IMR-90 (cell line): ENCODE measurements at regions not wholly inside any gene's neighbourhood (a gene's known extent, or its start where the extent isn't known, plus 50 kb on each side); places are given as distances from the start of the nearest gene placed in this dataset.

ENCODE experiments used
- ATAC-seq: fragments of 200-7000 bp; cut with Tn5 transposase; 2 replicates; pipeline ENCODE4 v1.9.1; 2020; ENCODE audit warnings: low read depth, mild to moderate bottlenecking, moderate library complexity
- BruUV-seq: library from RNA; stranded (reverse); fragments of 400-500 nt; replicated peaks from 2 replicates; lab custom pipeline; 2021; lab: Mats Ljungman, UMichigan
- CTCF ChIA-PET: fragments of 300-600 bp; formaldehyde crosslinking; extraction: SDS; loops from one replicate; lab custom pipeline; 2021; ENCODE audit warnings: antibody characterized with exemption; lab: Yijun Ruan, JAX
- POLR2A ChIA-PET: fragments of 300-600 bp; sonication (Branson Sonifier 250); formaldehyde crosslinking; loops from one replicate; lab custom pipeline; 2022; ENCODE audit warnings: antibody characterized with exemption; ENCODE audit not compliant: unreplicated experiment; lab: Charles Lee
- DNase-seq: peaks from one replicate; pipeline ENCODE4 v3.0.0; 2013
- H2AFZ ChIP-seq: replicated peaks from 2 replicates; pipeline ENCODE3; 2013; ENCODE audit warnings: low read length, mild to moderate bottlenecking; ENCODE audit not compliant: poor library complexity
- H2AK5ac ChIP-seq: 2 replicates; pipeline ENCODE4 v1.6.1; 2013; ENCODE audit warnings: low read depth, low read length, inconsistent platforms
- H2AK9ac ChIP-seq: replicated peaks from 2 replicates; pipeline ENCODE3; 2013; ENCODE audit warnings: mild to moderate bottlenecking, low read depth, low read length, moderate library complexity; ENCODE audit not compliant: poor library complexity
- H2BK120ac ChIP-seq: 2 replicates; pipeline ENCODE4 v1.6.1; 2013; ENCODE audit warnings: low read depth, low read length, inconsistent platforms
- H2BK15ac ChIP-seq: 3 replicates; pipeline ENCODE4 v1.6.1; 2013; ENCODE audit warnings: low read depth, low read length, inconsistent platforms
- H2BK20ac ChIP-seq: 2 replicates; pipeline ENCODE4 v1.6.1; 2013; ENCODE audit warnings: low read depth, mild to moderate bottlenecking, inconsistent platforms, low read length, moderate library complexity
- H2BK5ac ChIP-seq: 2 replicates; pipeline ENCODE4 v1.6.1; 2013; ENCODE audit warnings: mild to moderate bottlenecking, low read depth, low read length, inconsistent platforms; ENCODE audit not compliant: poor library complexity, severe bottlenecking
- H3K14ac ChIP-seq: replicated peaks from 2 replicates; pipeline ENCODE4 v1.6.1; 2013; ENCODE audit warnings: low read depth, low read length, inconsistent platforms
- H3K18ac ChIP-seq: 2 replicates; pipeline ENCODE4 v1.6.1; 2013; ENCODE audit warnings: low read depth, low read length, control low read depth
- H3K23ac ChIP-seq: 2 replicates; pipeline ENCODE4 v1.6.1; 2013; ENCODE audit warnings: low read depth, low read length, inconsistent platforms
- H3K27ac ChIP-seq: 2 replicates; pipeline ENCODE4 v1.5.1; 2013; ENCODE audit warnings: mild to moderate bottlenecking, control low read depth, low read length; ENCODE audit not compliant: insufficient read depth
- H3K27me3 ChIP-seq: 2 replicates; pipeline ENCODE4 v1.6.1; 2013; ENCODE audit warnings: low read length; ENCODE audit not compliant: control insufficient read depth, insufficient read depth
- H3K36me3 ChIP-seq: 2 replicates; pipeline ENCODE4 v1.6.1; 2013; ENCODE audit warnings: low read length, mixed read lengths; ENCODE audit not compliant: control insufficient read depth, insufficient read depth
- H3K4ac ChIP-seq: 2 replicates; pipeline ENCODE4 v1.6.1; 2013; ENCODE audit warnings: low read depth, low read length, inconsistent platforms
- H3K4me1 ChIP-seq: 2 replicates; pipeline ENCODE4 v1.6.1; 2013; ENCODE audit warnings: low read length, mixed read lengths; ENCODE audit not compliant: control insufficient read depth, insufficient read depth
- H3K4me2 ChIP-seq: 2 replicates; pipeline ENCODE4 v1.6.1; 2013; ENCODE audit warnings: low read depth, mild to moderate bottlenecking, control low read depth, low read length, moderate library complexity
- H3K4me3 ChIP-seq: 2 replicates; pipeline ENCODE4 v1.5.1; 2013; ENCODE audit warnings: low read depth, mild to moderate bottlenecking, control low read depth, low read length, moderate library complexity; ENCODE audit not compliant: insufficient read depth
- H3K56ac ChIP-seq: 2 replicates; pipeline ENCODE4 v1.6.1; 2013; ENCODE audit warnings: low read length, inconsistent platforms; ENCODE audit not compliant: insufficient read depth; ENCODE audit errors: extremely low read depth
- H3K79me1 ChIP-seq, 2 experiments: 2 replicates each; pipeline ENCODE4 v1.6.1; 2013; ENCODE audit warnings: low read length in 2 of 2, inconsistent platforms in 1 of 2, low read depth in 1 of 2
- H3K9ac ChIP-seq: 2 replicates; pipeline ENCODE4 v1.6.1; 2013; ENCODE audit warnings: low read depth, low read length, control low read depth
- H3K9me1 ChIP-seq: 2 replicates; pipeline ENCODE4 v1.6.1; 2013; ENCODE audit warnings: low read length, inconsistent platforms; ENCODE audit not compliant: insufficient read depth
- H3K9me3 ChIP-seq: 2 replicates; pipeline ENCODE4 v1.6.1; 2013; ENCODE audit warnings: low read length; ENCODE audit not compliant: control insufficient read depth, insufficient read depth
- H4K20me1 ChIP-seq: 2 replicates; pipeline ENCODE4 v1.6.1; 2013; ENCODE audit warnings: low read length, inconsistent platforms; ENCODE audit not compliant: insufficient read depth
- H4K5ac ChIP-seq: 2 replicates; pipeline ENCODE4 v1.6.1; 2013; ENCODE audit warnings: mild to moderate bottlenecking, low read depth, low read length, control low read depth
- H4K8ac ChIP-seq, 2 experiments: 2 replicates each; pipeline ENCODE4 v1.6.1; 2013; ENCODE audit warnings: low read depth in 2 of 2, low read length in 2 of 2, control low read depth in 1 of 2, inconsistent platforms in 1 of 2
- H4K91ac ChIP-seq: 2 replicates; pipeline ENCODE4 v1.6.1; 2013; ENCODE audit warnings: low read depth, low read length, inconsistent platforms; ENCODE audit not compliant: insufficient read depth
- CEBPB ChIP-seq: IDR thresholded peaks from 2 replicates; pipeline ENCODE4 v1.6.1; 2012; ENCODE audit warnings: low read depth, low read length, improper control_type of control experiment
- CHD1 ChIP-seq: IDR thresholded peaks from 2 replicates; pipeline ENCODE4 v1.6.1; 2012; ENCODE audit warnings: low read depth, low read length, improper control_type of control experiment
- CTCF ChIP-seq: conservative IDR thresholded peaks from 2 replicates; pipeline ENCODE4 v1.5.1; 2012; ENCODE audit warnings: mild to moderate bottlenecking, low read depth, low read length, improper control_type of control experiment
- ELK1 ChIP-seq: fragments of 150-350 bp; IDR thresholded peaks from 2 replicates; pipeline ENCODE4 v1.6.1; 2016; ENCODE audit warnings: low read depth, mild to moderate bottlenecking, low read length, moderate library complexity, borderline replicate concordance
- MAFK ChIP-seq: IDR thresholded peaks from 2 replicates; pipeline ENCODE4 v1.6.1; 2012; ENCODE audit warnings: low read depth, low read length, improper control_type of control experiment
- MAZ ChIP-seq: IDR thresholded peaks from 2 replicates; pipeline ENCODE4 v1.6.1; 2012; ENCODE audit warnings: low read depth, mild to moderate bottlenecking, low read length, improper control_type of control experiment, moderate library complexity, borderline replicate concordance
- MXI1 ChIP-seq: IDR thresholded peaks from 2 replicates; pipeline ENCODE4 v1.6.1; 2012; ENCODE audit warnings: low read depth, mild to moderate bottlenecking, low read length, moderate library complexity, borderline replicate concordance
- RCOR1 ChIP-seq: IDR thresholded peaks from 2 replicates; pipeline ENCODE4 v1.6.1; 2012; ENCODE audit warnings: mild to moderate bottlenecking, low read length, improper control_type of control experiment; ENCODE audit not compliant: insufficient replicate concordance
- SMC3 ChIP-seq: fragments of 150-350 bp; IDR thresholded peaks from 2 replicates; pipeline ENCODE4 v1.6.1; 2016; ENCODE audit warnings: low read depth, mild to moderate bottlenecking, antibody characterized with exemption, low read length, moderate library complexity
- WGBS, 2 experiments: methylation state at CpG; one replicate each; pipeline versions ENCODE4 v1.1.5 to v1.1.7; 2013; ENCODE audit warnings: missing lambda C conversion rate in 2 of 2; ENCODE audit not compliant: insufficient read length in 1 of 2; ENCODE audit errors: extremely low coverage in 2 of 2; 5-methylcytosine and 5-hydroxymethylcytosine counted together
- dilution Hi-C: fragments of 300-500 bp; cut with HindIII; formaldehyde crosslinking; loops from one replicate; pipeline ENCODE4 v1.14.3; 2018; ENCODE audit warnings: low sequenced_read_pairs; ENCODE audit not compliant: unreplicated experiment
- in situ Hi-C: fragments of 300-500 bp; cut with MboI; formaldehyde crosslinking; loops from 3 replicates; pipeline ENCODE4 v1.14.3; 2019; ENCODE audit warnings: low sequenced_read_pairs, inconsistent platforms, mixed read lengths
- intact Hi-C: fragments of 100-400 bp; cut with micrococcal nuclease; formaldehyde crosslinking; loops from 2 replicates; pipeline ENCODE4 v1.10.0; 2022

- Histone ChIP-seq H3K4me2 (no peak overlapping the region), H4K8ac (no peak overlapping the region), H3K18ac (no peak overlapping the region), H2BK5ac (no peak overlapping the region), H2AK9ac (no peak overlapping the region), H2BK120ac (no peak overlapping the region), H4K91ac (no peak overlapping the region), H3K27me3 (no peaks in the 10 kb centered on the region), H2BK15ac (no peak overlapping the region), H3K4ac (no peak overlapping the region), H3K9me1 (no peaks in the 10 kb centered on the region), H3K9me3 (0 out of 2 replicates have a peak, but pooled peaks cover 2% of the 10 kb centered on the region), H4K20me1 (no peaks in the 10 kb centered on the region), H2AFZ (no peak overlapping the region), H3K14ac (no peak overlapping the region), H3K9ac (no peak overlapping the region), H3K36me3 (no peaks in the 10 kb centered on the region), H3K56ac (no peak overlapping the region), H3K79me1 (no peaks in the 10 kb centered on the region), H3K4me1 (no peaks in the 10 kb centered on the region), H4K5ac (no peak overlapping the region), H3K27ac (no peak overlapping the region), H2BK20ac (no peak overlapping the region), H3K23ac (no peak overlapping the region), H2AK5ac (no peak overlapping the region), H3K4me3 (no peak overlapping the region)
- ChIA-PET POLR2A (no interaction called here), CTCF (no interaction called here)
- no peak for TF ChIP-seq MAZ
- TF ChIP-seq ELK1: no peak
- no peak for TF ChIP-seq RCOR1
- TF ChIP-seq CTCF: no peak
- no peak for TF ChIP-seq SMC3
- no peak for TF ChIP-seq MAFK
- no peak for TF ChIP-seq MXI1
- no peak for TF ChIP-seq CEBPB
- no peak for TF ChIP-seq CHD1
- intact Hi-C loops: no loop called here
- in situ Hi-C loops: no loop called here
- ATAC-seq (no peak), DNase-seq (no peak)
- WGBS, 2 experiments: no CpG with 5 or more reads among the region's 1 CpG
- BruUV-seq: no TSS peak
- dilution Hi-C loops: no loop called here
These were observed 1397.0 kb downstream of the UQCRFS1 start for GRCh38 chr19:27815985-27816384.
